HL-60 (cell line): ENCODE measurements at regions not wholly inside any gene's neighbourhood (a gene's known extent, or its start where the extent isn't known, plus 50 kb on each side); places are given as distances from the start of the nearest gene placed in this dataset.

ENCODE experiments used
- DNase-seq, 2 experiments: peaks; one replicate each; pipeline ENCODE4 v3.0.0-alpha.2; 2010 to 2020; ENCODE audit warnings: low read depth in 1 of 2, low spot score in 1 of 2
- H3K27ac ChIP-seq: fragments of 250-450 bp; sonication (Bioruptor Pico); replicated peaks from 2 replicates; pipeline ENCODE4 v1.5.1; 2020; ENCODE audit warnings: mild to moderate bottlenecking, moderate library complexity
- H3K27me3 ChIP-seq: fragments of 250-450 bp; sonication (Bioruptor Pico); 2 replicates; pipeline ENCODE4 v1.5.1; 2021; ENCODE audit warnings: mild to moderate bottlenecking, moderate library complexity; ENCODE audit not compliant: insufficient read depth, poor library complexity, severe bottlenecking
- H3K4me3 ChIP-seq: replicated peaks from 2 replicates; pipeline ENCODE4 v1.5.1; 2011; ENCODE audit warnings: mild to moderate bottlenecking, control low read depth, low read length; ENCODE audit not compliant: insufficient read depth
- GABPA ChIP-seq: IDR thresholded peaks from 2 replicates; pipeline ENCODE4 v1.6.1; 2012; ENCODE audit warnings: low read depth
- POLR2AphosphoS5 ChIP-seq: IDR thresholded peaks from 2 replicates; pipeline ENCODE4 v1.6.1; 2012; ENCODE audit warnings: low read depth
- SPI1 ChIP-seq: IDR thresholded peaks from 2 replicates; pipeline ENCODE4 v1.6.1; 2012; ENCODE audit warnings: low read depth, mild to moderate bottlenecking, borderline replicate concordance
- TF ChIP-seq, protein P1 (sequence below): IDR thresholded peaks from one replicate; pipeline ENCODE4 v1.5.1; 2011; ENCODE audit warnings: low read length, control low read depth, inconsistent platforms; ENCODE audit not compliant: insufficient read depth
- TF ChIP-seq, protein P2 (sequence below): IDR thresholded peaks from 2 replicates; pipeline ENCODE4 v1.6.1; 2012; ENCODE audit warnings: low read depth; ENCODE audit not compliant: insufficient replicate concordance

- Histone ChIP-seq H3K4me3 (no peak overlapping the region), H3K27ac (no peak overlapping the region), H3K27me3 (no peaks in the 10 kb centered on the region)
- DNase-seq: peak in 1 of 2 experiments; percentile 72
- TF ChIP-seq POLR2AphosphoS5 (no peak), GABPA (no peak), SPI1 (no peak)
- TF ChIP-seq, protein P1, sequence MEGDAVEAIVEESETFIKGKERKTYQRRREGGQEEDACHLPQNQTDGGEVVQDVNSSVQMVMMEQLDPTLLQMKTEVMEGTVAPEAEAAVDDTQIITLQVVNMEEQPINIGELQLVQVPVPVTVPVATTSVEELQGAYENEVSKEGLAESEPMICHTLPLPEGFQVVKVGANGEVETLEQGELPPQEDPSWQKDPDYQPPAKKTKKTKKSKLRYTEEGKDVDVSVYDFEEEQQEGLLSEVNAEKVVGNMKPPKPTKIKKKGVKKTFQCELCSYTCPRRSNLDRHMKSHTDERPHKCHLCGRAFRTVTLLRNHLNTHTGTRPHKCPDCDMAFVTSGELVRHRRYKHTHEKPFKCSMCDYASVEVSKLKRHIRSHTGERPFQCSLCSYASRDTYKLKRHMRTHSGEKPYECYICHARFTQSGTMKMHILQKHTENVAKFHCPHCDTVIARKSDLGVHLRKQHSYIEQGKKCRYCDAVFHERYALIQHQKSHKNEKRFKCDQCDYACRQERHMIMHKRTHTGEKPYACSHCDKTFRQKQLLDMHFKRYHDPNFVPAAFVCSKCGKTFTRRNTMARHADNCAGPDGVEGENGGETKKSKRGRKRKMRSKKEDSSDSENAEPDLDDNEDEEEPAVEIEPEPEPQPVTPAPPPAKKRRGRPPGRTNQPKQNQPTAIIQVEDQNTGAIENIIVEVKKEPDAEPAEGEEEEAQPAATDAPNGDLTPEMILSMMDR: no peak
- TF ChIP-seq, protein P2, sequence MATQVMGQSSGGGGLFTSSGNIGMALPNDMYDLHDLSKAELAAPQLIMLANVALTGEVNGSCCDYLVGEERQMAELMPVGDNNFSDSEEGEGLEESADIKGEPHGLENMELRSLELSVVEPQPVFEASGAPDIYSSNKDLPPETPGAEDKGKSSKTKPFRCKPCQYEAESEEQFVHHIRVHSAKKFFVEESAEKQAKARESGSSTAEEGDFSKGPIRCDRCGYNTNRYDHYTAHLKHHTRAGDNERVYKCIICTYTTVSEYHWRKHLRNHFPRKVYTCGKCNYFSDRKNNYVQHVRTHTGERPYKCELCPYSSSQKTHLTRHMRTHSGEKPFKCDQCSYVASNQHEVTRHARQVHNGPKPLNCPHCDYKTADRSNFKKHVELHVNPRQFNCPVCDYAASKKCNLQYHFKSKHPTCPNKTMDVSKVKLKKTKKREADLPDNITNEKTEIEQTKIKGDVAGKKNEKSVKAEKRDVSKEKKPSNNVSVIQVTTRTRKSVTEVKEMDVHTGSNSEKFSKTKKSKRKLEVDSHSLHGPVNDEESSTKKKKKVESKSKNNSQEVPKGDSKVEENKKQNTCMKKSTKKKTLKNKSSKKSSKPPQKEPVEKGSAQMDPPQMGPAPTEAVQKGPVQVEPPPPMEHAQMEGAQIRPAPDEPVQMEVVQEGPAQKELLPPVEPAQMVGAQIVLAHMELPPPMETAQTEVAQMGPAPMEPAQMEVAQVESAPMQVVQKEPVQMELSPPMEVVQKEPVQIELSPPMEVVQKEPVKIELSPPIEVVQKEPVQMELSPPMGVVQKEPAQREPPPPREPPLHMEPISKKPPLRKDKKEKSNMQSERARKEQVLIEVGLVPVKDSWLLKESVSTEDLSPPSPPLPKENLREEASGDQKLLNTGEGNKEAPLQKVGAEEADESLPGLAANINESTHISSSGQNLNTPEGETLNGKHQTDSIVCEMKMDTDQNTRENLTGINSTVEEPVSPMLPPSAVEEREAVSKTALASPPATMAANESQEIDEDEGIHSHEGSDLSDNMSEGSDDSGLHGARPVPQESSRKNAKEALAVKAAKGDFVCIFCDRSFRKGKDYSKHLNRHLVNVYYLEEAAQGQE: no peak
These were observed 77.6 kb upstream of the SFMBT2 start for GRCh38 chr10:7488418-7488829.

DNA sequence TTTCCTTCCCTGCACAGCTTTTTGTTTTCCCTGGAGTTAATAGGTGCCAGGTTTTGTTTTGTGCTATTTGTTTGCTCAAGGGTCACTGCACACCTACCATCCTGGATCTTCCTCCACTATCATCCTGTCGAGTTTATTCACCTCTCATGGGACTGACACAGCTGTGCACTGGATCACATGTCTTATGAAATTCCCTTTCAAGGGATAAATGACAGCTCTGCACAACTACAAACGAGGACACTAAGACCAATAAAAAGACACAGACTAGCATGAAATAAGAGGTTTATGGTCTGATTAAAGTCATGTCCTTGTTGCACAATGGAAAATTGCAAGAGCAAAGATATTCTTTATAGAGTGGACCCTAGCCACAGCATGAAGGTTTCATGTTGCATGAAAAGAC is 76.7 kb upstream of the SFMBT2 start:
- Histone ChIP-seq H3K27me3 (no peaks in the 10 kb centered on the region), H3K4me3 (no peak overlapping the region), H3K27ac (no peak overlapping the region)
- no peak for TF ChIP-seq POLR2AphosphoS5
- TF ChIP-seq SPI1: no peak
- TF ChIP-seq, protein P1: no peak
- TF ChIP-seq, protein P2: no peak
- no peak for TF ChIP-seq GABPA
- DNase-seq: no peak

GRCh38 chr10:7486528-7486927 is 75.7 kb upstream of the SFMBT2 start:
- DNase-seq: no peak
- Histone ChIP-seq H3K27ac (no peak overlapping the region), H3K4me3 (no peak overlapping the region), H3K27me3 (no peaks in the 10 kb centered on the region)
- TF ChIP-seq GABPA (no peak), SPI1 (no peak), POLR2AphosphoS5 (no peak)
- TF ChIP-seq, protein P2: no peak
- TF ChIP-seq, protein P1: no peak
